CD14-positive monocyte (primary cell): ENCODE measurements at regions not wholly inside any gene's neighbourhood (a gene's known extent, or its start where the extent isn't known, plus 50 kb on each side); places are given as distances from the start of the nearest gene placed in this dataset.
A peak's percentile ranks its signal among the peaks of the same experiment; 100 is the strongest.
"Not testable (repeated sequence)": the region's sequence is repeated elsewhere in the genome, so short reads cannot be mapped to it uniquely, and the experiment has no call there.

ENCODE experiments used
- DNase-seq, 3 donors: peaks; one replicate each; pipeline ENCODE4 v3.0.0-alpha.2; 2011 to 2022
- H2AFZ ChIP-seq: 2 replicates; pipeline ENCODE4 v1.6.0; 2012; ENCODE audit warnings: mild to moderate bottlenecking, low read depth, low read length, inconsistent platforms; ENCODE audit not compliant: insufficient read depth, poor library complexity, severe bottlenecking
- H3K27ac ChIP-seq, 2 donors: 1 replicate in 1 of 2; 2 replicates in 1 of 2; pipeline ENCODE4 v1.5.1; 2012 to 2013; ENCODE audit warnings: low read length in 2 of 2, control low read depth in 1 of 2, inconsistent platforms in 1 of 2, low read depth in 1 of 2, mild to moderate bottlenecking in 1 of 2
- H3K27me3 ChIP-seq, 2 donors: one replicate each; pipeline versions ENCODE4 v1.6.0 to v1.6.1; 2011 to 2013; ENCODE audit warnings: low read length in 2 of 2; ENCODE audit not compliant: control insufficient read depth in 2 of 2, insufficient read depth in 2 of 2
- H3K36me3 ChIP-seq, 2 donors: replicated peaks in 1 of 2; 1 replicate in 1 of 2; 2 replicates in 1 of 2; pipeline versions ENCODE4 v1.5.1 to v1.6.1; 2012 to 2013; ENCODE audit warnings: low read length in 2 of 2, control low read depth in 1 of 2, inconsistent platforms in 1 of 2, mild to moderate bottlenecking in 1 of 2; ENCODE audit not compliant: insufficient read depth in 2 of 2, control insufficient read depth in 1 of 2
- H3K4me1 ChIP-seq, 2 donors: 1 replicate in 1 of 2; 2 replicates in 1 of 2; pipeline versions ENCODE4 v1.5.1 to v1.6.1; 2012 to 2013; ENCODE audit warnings: low read length in 2 of 2, control low read depth in 1 of 2, inconsistent platforms in 1 of 2, mild to moderate bottlenecking in 1 of 2, moderate library complexity in 1 of 2; ENCODE audit not compliant: insufficient read depth in 2 of 2, control insufficient read depth in 1 of 2
- H3K4me2 ChIP-seq: replicated peaks from 2 replicates; pipeline ENCODE3; 2012; ENCODE audit warnings: low read length, moderate library complexity, mild to moderate bottlenecking; ENCODE audit not compliant: poor library complexity, severe bottlenecking; ENCODE audit errors: extremely low read depth
- H3K4me3 ChIP-seq, 3 experiments: fragments of 200-600 bp in 1 of 3; sonication (generic) in 1 of 3; replicated peaks in 1 of 3; 1 replicate in 2 of 3; 2 replicates in 1 of 3; pipeline ENCODE4 v1.5.1; 2011 to 2013; ENCODE audit warnings: low read length in 3 of 3, mild to moderate bottlenecking in 3 of 3, control low read depth in 2 of 3, low read depth in 2 of 3, inconsistent platforms in 1 of 3, moderate library complexity in 1 of 3
- H3K79me2 ChIP-seq: 2 replicates; pipeline ENCODE4 v1.6.0; 2012; ENCODE audit warnings: mild to moderate bottlenecking, control low read depth, inconsistent platforms, low read length, moderate library complexity; ENCODE audit not compliant: insufficient read depth
- H3K9ac ChIP-seq: 2 replicates; pipeline ENCODE4 v1.6.0; 2017; ENCODE audit warnings: low read length, mild to moderate bottlenecking; ENCODE audit not compliant: insufficient read depth, poor library complexity, severe bottlenecking
- H3K9me3 ChIP-seq, 2 donors: replicated peaks in 1 of 2; 1 replicate in 1 of 2; 2 replicates in 1 of 2; pipeline versions ENCODE4 v1.5.1 to v1.6.1; 2012 to 2013; ENCODE audit warnings: low read length in 2 of 2, control low read depth in 1 of 2; ENCODE audit not compliant: control insufficient read depth in 1 of 2, insufficient read depth in 1 of 2
- H4K20me1 ChIP-seq: 2 replicates; pipeline ENCODE4 v1.6.0; 2012; ENCODE audit warnings: mild to moderate bottlenecking, low read length, control low read depth, moderate library complexity; ENCODE audit not compliant: insufficient read depth
- H3K27ac Mint-ChIP-seq, 7 donors: one replicate each; pipeline ENCODE4 v1.8.0; 2020; ENCODE audit warnings: mild to moderate bottlenecking in 7 of 7, mixed read lengths in 7 of 7, moderate library complexity in 6 of 7, inconsistent platforms in 2 of 7
- H3K27me3 Mint-ChIP-seq, 3 donors: one replicate each; pipeline ENCODE4 v1.8.0; 2021 to 2022; ENCODE audit warnings: low read depth in 3 of 3, mild to moderate bottlenecking in 3 of 3, mixed read lengths in 3 of 3, moderate library complexity in 3 of 3, inconsistent platforms in 1 of 3
- H3K36me3 Mint-ChIP-seq, 2 donors: one replicate each; pipeline ENCODE4 v1.8.0; 2020; ENCODE audit warnings: mixed read lengths in 2 of 2, inconsistent platforms in 1 of 2, mild to moderate bottlenecking in 1 of 2
- H3K4me1 Mint-ChIP-seq: one replicate; pipeline ENCODE4 v1.8.0; 2020; ENCODE audit warnings: mild to moderate bottlenecking, mixed read lengths
- H3K4me3 Mint-ChIP-seq, 2 donors: one replicate each; pipeline ENCODE4 v1.8.0; 2020; ENCODE audit warnings: mild to moderate bottlenecking in 2 of 2, mixed read lengths in 2 of 2, moderate library complexity in 1 of 2
- H3K9me3 Mint-ChIP-seq, 7 donors: one replicate each; pipeline ENCODE4 v1.8.0; 2020 to 2022; ENCODE audit warnings: mixed read lengths in 7 of 7, mild to moderate bottlenecking in 6 of 7, moderate library complexity in 6 of 7, inconsistent platforms in 2 of 7
- WGBS: methylation state at CpG from one replicate; pipeline ENCODE4 v1.1.5; 2013; ENCODE audit warnings: missing lambda C conversion rate; ENCODE audit not compliant: insufficient coverage; 5-methylcytosine and 5-hydroxymethylcytosine counted together
- intact Hi-C, 2 donors: fragments of 100-400 bp; cut with micrococcal nuclease; formaldehyde crosslinking; loops; one replicate each; pipeline versions ENCODE4 v1.15.0 to v1.15.1; 2023

DNA sequence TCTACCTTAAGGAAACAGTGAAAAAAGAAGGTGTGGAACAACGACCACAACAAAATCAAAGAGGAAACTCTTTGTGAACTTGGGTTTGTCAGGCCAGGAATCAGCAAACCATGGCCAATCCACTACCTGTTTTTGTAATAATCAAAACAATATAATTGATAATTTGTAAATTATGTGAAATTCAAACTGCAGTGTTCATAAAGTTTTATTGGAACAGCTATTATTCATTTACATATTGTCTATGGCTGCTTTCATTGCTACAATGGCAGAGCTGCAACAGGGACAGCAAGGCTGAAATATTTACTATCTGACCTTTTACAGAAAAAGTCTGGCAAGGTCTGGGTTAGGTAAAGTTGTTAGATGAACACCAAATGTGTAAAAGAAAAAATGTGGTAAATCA, 77.8 kb upstream of the PLEKHM1 start:
- H4K20me1 ChIP-seq: not testable (repeated sequence)

DNA sequence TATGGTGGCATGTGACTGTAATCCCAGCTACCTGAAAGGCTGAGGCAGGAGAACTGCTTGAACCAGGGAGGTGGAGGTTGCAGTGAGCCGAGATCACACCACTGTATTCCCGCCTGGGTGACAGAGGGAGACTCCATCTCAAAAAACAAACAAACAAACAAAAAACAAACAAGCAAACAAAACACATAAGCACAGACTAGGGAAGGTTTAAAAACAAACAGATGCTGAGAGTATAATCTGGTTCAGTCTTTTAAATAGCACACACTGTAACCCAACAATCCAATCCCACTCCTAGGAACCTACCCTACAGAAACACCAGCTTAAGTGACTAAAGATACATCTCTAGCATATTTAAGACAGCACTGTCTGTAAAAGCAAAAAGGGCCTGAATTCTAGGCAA, 82.8 kb upstream of the PLEKHM1 start:
- H3K4me3 ChIP-seq, H3K4me2 ChIP-seq, H3K4me3 Mint-ChIP-seq, H3K9me3 Mint-ChIP-seq, H3K27me3 Mint-ChIP-seq, DNase-seq, H3K9me3 ChIP-seq, H3K27me3 ChIP-seq, H2AFZ ChIP-seq, H3K9ac ChIP-seq, H3K36me3 ChIP-seq: not testable (repeated sequence)
- Histone ChIP-seq H3K79me2 (peaks cover 68% of the 10 kb centered on the region), H4K20me1 (peaks cover 51% of the 10 kb centered on the region), H3K4me1 (peaks cover 3 to 29% of the 10 kb centered on the region in 2 donors), H3K27ac (peak overlapping the region in 1 of 2 donors; percentile 2)
- intact Hi-C loops: loop anchor here in 1 of 2 donors (10.0 kb wide), 1 partner anchor 701 kb away; no protein-coding TSS in a partner anchor
- Mint-ChIP-seq H3K36me3 (peaks cover 16 to 18% of the 10 kb centered on the region in 2 donors), H3K27ac (peak overlapping the region in 3 of 7 donors; percentile 1 to 31 (median 15)), H3K4me1 (peaks cover 30% of the 10 kb centered on the region)
- WGBS: no CpG with 5 or more reads among the region's 2 CpGs

More for the DNA sequence above, 77.8 kb upstream of the PLEKHM1 start:
- H3K4me1 Mint-ChIP-seq, H3K9ac ChIP-seq, H3K4me2 ChIP-seq, H3K27me3 Mint-ChIP-seq, H3K27ac Mint-ChIP-seq, H3K4me3 ChIP-seq, intact Hi-C loops, H3K4me3 Mint-ChIP-seq, H3K9me3 Mint-ChIP-seq, H3K36me3 ChIP-seq, H3K27ac ChIP-seq, DNase-seq, H3K9me3 ChIP-seq, H3K27me3 ChIP-seq, H3K4me1 ChIP-seq, H2AFZ ChIP-seq, H3K36me3 Mint-ChIP-seq: not testable (repeated sequence)
- peaks cover 42% of the 10 kb centered on the region for H3K79me2 ChIP-seq
- whole genome bisulfite sequencing: no CpG with 5 or more reads among the region's 1 CpG
